ENCODE measurements at regions not wholly inside any gene's neighbourhood (a gene's known extent, or its start where the extent isn't known, plus 50 kb on each side); places are given as distances from the start of the nearest gene placed in this dataset.

- H3K27ac ChIP-seq = no peak overlapping the region
- peaks cover 0 to 3% of the 10 kb centered on the region in 2 donors for H3K4me1 ChIP-seq
- no peak overlapping the region for H3K4me3 ChIP-seq
- TF ChIP-seq, protein P1, sequence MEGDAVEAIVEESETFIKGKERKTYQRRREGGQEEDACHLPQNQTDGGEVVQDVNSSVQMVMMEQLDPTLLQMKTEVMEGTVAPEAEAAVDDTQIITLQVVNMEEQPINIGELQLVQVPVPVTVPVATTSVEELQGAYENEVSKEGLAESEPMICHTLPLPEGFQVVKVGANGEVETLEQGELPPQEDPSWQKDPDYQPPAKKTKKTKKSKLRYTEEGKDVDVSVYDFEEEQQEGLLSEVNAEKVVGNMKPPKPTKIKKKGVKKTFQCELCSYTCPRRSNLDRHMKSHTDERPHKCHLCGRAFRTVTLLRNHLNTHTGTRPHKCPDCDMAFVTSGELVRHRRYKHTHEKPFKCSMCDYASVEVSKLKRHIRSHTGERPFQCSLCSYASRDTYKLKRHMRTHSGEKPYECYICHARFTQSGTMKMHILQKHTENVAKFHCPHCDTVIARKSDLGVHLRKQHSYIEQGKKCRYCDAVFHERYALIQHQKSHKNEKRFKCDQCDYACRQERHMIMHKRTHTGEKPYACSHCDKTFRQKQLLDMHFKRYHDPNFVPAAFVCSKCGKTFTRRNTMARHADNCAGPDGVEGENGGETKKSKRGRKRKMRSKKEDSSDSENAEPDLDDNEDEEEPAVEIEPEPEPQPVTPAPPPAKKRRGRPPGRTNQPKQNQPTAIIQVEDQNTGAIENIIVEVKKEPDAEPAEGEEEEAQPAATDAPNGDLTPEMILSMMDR (IDR thresholded peaks at IDR 0.05) = no peak
- H3K9me3 ChIP-seq = no peaks in the 10 kb centered on the region
- no peaks in the 10 kb centered on the region for H3K36me3 ChIP-seq
- peak; percentile 60 for ATAC-seq
- intact Hi-C loops (cut with DNase I) = no loop called here
- no peaks in the 10 kb centered on the region for H3K27me3 ChIP-seq
- no peak for DNase-seq
Observed at GRCh38 chr10:28220811-28221210, 82.1 kb downstream of the MPP7 start.

DNA sequence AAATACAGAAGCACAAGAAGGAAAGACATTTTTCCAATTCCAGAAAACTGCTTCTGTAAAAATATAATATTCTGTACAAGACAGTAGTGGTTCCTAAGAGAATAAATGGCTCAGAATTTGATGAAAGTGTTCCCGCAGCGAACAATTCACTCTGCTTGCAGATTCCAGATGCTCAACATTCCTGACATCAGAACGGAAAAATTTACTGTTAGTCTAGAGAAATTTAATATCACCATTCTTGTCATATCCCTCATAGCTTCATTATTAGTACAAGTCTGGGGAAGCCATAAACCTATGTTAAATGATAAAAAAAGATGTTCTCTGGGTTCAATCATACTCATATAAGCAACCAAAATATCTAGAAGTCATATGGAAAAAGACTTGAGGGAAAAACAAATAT, 83.6 kb downstream of the MPP7 start:
- Histone ChIP-seq H3K27me3 (no peaks in the 10 kb centered on the region), H3K4me3 (no peak overlapping the region), H3K4me1 (peaks cover 0 to 3% of the 10 kb centered on the region in 2 donors), H3K27ac (no peak overlapping the region), H3K36me3 (no peaks in the 10 kb centered on the region), H3K9me3 (no peaks in the 10 kb centered on the region)
- TF ChIP-seq, protein P1 (IDR thresholded peaks at IDR 0.05) = no peak
- no peak for DNase-seq
- intact Hi-C loops (cut with DNase I) = no loop called here
- no peak for ATAC-seq

DNA sequence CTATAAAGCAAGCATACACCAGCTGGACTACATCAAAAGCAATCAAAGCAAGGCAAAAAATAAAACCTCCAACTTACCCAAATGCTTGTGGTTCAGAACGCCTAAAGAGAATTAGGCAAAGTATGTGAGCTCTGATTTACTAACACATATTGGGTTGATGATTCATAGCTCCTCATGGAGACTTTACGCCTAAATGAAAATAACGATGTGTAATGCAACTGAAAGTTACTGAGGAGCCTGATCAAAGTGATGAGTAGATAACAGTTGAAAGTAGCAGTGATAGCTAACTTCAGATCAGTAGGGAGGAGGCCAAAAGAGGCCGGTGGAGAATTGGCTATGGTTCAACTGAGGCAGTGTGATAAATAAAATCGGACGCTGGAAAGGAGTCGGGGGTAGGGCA, 85.0 kb downstream of the MPP7 start:
- Histone ChIP-seq H3K36me3 (no peaks in the 10 kb centered on the region), H3K4me1 (peaks cover 0 to 3% of the 10 kb centered on the region in 2 donors), H3K4me3 (no peak overlapping the region), H3K27ac (no peak overlapping the region), H3K27me3 (no peaks in the 10 kb centered on the region), H3K9me3 (no peaks in the 10 kb centered on the region)
- intact Hi-C loops (cut with DNase I) = no loop called here
- DNase-seq = peak in 1 of 4 donors; percentile 26
- TF ChIP-seq, protein P1 (IDR thresholded peaks at IDR 0.05) = no peak
- ATAC-seq = peak; percentile 50

GRCh38 chr10:28215930-28216329, 86.9 kb downstream of the MPP7 start:
- Histone ChIP-seq H3K27ac (no peak overlapping the region), H3K27me3 (no peaks in the 10 kb centered on the region), H3K9me3 (no peaks in the 10 kb centered on the region), H3K4me3 (no peak overlapping the region), H3K4me1 (peaks cover 0 to 3% of the 10 kb centered on the region in 2 donors), H3K36me3 (no peaks in the 10 kb centered on the region)
- TF ChIP-seq, protein P1 (IDR thresholded peaks at IDR 0.05) = no peak
- ATAC-seq = no peak
- DNase-seq = no peak
- intact Hi-C loops (cut with DNase I) = no loop called here

DNA sequence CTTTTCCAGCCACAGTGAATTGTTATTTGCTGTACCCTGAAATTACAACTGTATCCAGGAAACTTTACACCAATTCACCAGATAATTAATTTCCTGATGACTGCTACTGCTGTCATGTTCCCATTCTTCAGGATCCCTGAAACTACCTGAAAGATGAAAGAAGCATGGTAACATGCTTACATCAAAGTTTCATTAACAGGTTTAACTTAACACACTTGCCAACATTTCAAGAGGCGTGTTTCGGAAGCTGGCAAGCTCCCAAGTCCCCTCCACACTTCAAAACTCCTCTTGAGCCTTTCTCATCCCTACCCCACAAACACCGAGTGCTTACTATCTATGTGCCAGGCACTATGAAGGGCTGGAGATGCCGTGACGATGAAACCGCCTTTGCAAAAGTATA, 88.6 kb downstream of the MPP7 start:
- intact Hi-C loops (cut with DNase I) = no loop called here
- Histone ChIP-seq H3K4me1 (peaks cover 0 to 3% of the 10 kb centered on the region in 2 donors), H3K9me3 (no peaks in the 10 kb centered on the region), H3K4me3 (no peak overlapping the region), H3K36me3 (no peaks in the 10 kb centered on the region), H3K27ac (no peak overlapping the region), H3K27me3 (no peaks in the 10 kb centered on the region)
- DNase-seq (peak in 1 of 4 donors; percentile 32), ATAC-seq (peak; percentile 52)
- TF ChIP-seq, protein P1 (IDR thresholded peaks at IDR 0.05) = no peak

All from left lung (tissue), 4 donors.